Esophagus muscularis mucosa (tissue), 4 donors: ENCODE measurements at regions not wholly inside any gene's neighbourhood (a gene's known extent, or its start where the extent isn't known, plus 50 kb on each side); places are given as distances from the start of the nearest gene placed in this dataset.
"Not testable (repeated sequence)": the region's sequence is repeated elsewhere in the genome, so short reads cannot be mapped to it uniquely, and the experiment has no call there.

ENCODE experiments used
- DNase-seq: peaks from one replicate; pipeline ENCODE4 v3.0.0-alpha.2; 2017; ENCODE audit errors: extremely low spot score
- H3K27ac ChIP-seq, 4 donors: fragments of 200-600 bp; sonication (generic); replicated peaks in 1 of 4; 1 replicate in 3 of 4; 2 replicates in 1 of 4; pipeline ENCODE4 v1.5.1; 2016 to 2019; ENCODE audit warnings: mild to moderate bottlenecking in 1 of 4
- H3K27me3 ChIP-seq, 4 donors: fragments of 200-600 bp; sonication (generic); one replicate each; pipeline versions ENCODE4 v1.5.1 to v1.6.0; 2016 to 2019
- H3K36me3 ChIP-seq, 4 donors: fragments of 200-600 bp; sonication (generic); one replicate each; pipeline ENCODE4 v1.5.1; 2016 to 2019
- H3K4me1 ChIP-seq, 4 donors: fragments of 200-600 bp; sonication (generic); one replicate each; pipeline ENCODE4 v1.5.1; 2016 to 2019
- H3K4me3 ChIP-seq, 4 donors: fragments of 200-600 bp; sonication (generic); 1 replicate in 2 of 4; 2 replicates in 2 of 4; pipeline ENCODE4 v1.5.1; 2016 to 2019; ENCODE audit warnings: mild to moderate bottlenecking in 4 of 4, moderate library complexity in 1 of 4
- H3K9me3 ChIP-seq, 4 donors: fragments of 200-600 bp; sonication (generic); 1 replicate in 3 of 4; 2 replicates in 1 of 4; pipeline ENCODE4 v1.5.1; 2016 to 2019
- EP300 ChIP-seq: sonication (generic); formaldehyde crosslinking; IDR thresholded peaks from one replicate; pipeline ENCODE4 v1.6.1; 2017; ENCODE audit warnings: antibody characterized with exemption
- POLR2A ChIP-seq: fragments of 450-650 bp; IDR thresholded peaks from one replicate; pipeline ENCODE4 v1.6.1; 2017; ENCODE audit warnings: antibody characterized with exemption, moderate library complexity, mild to moderate bottlenecking, low read depth
- POLR2AphosphoS5 ChIP-seq, 2 donors: sonication (generic); formaldehyde crosslinking; IDR thresholded peaks; one replicate each; pipeline ENCODE4 v1.6.1; 2017; ENCODE audit warnings: antibody characterized with exemption in 2 of 2
- WGBS: methylation state at CpG from one replicate; pipeline ENCODE4 v1.1.5; 2018; 5-methylcytosine and 5-hydroxymethylcytosine counted together
- intact Hi-C: fragments of 100-400 bp; cut with DNase I; formaldehyde crosslinking; loops from one replicate; pipeline ENCODE4 v1.15.1; 2023
- TF ChIP-seq, protein P1 (sequence below), 3 experiments: fragments of 200-600 bp in 2 of 3; fragments of 450-650 bp in 1 of 3; sonication (generic) in 2 of 3; IDR thresholded peaks; one replicate each; pipeline ENCODE4 v1.5.1; 2017 to 2019; ENCODE audit warnings: antibody characterized with exemption in 3 of 3, mild to moderate bottlenecking in 2 of 3, moderate library complexity in 1 of 3

DNA sequence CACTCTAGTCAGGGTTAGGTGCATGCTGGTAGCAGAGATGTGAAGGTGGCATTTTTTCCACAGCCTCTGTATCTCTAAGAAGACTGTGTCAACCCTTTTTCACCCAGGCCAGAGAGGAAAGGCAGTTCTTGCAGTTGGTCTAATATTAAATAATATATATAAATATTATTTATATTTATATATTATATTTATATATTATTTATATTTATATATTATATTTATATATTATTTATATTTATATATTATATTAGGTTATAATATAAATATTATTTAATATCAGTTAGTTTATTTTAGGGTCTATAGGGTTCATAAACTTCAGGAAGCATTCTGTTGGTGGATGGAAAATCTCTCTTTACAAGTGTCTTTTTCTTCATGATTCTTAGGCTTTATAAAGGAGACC lies 218.6 kb upstream of the DMRTA1 start:
- no peak for TF ChIP-seq EP300
- TF ChIP-seq POLR2AphosphoS5 (IDR thresholded peaks at IDR 0.05): no peak
- TF ChIP-seq, protein P1, sequence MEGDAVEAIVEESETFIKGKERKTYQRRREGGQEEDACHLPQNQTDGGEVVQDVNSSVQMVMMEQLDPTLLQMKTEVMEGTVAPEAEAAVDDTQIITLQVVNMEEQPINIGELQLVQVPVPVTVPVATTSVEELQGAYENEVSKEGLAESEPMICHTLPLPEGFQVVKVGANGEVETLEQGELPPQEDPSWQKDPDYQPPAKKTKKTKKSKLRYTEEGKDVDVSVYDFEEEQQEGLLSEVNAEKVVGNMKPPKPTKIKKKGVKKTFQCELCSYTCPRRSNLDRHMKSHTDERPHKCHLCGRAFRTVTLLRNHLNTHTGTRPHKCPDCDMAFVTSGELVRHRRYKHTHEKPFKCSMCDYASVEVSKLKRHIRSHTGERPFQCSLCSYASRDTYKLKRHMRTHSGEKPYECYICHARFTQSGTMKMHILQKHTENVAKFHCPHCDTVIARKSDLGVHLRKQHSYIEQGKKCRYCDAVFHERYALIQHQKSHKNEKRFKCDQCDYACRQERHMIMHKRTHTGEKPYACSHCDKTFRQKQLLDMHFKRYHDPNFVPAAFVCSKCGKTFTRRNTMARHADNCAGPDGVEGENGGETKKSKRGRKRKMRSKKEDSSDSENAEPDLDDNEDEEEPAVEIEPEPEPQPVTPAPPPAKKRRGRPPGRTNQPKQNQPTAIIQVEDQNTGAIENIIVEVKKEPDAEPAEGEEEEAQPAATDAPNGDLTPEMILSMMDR (IDR thresholded peaks at IDR 0.05): no peak
- TF ChIP-seq POLR2A: no peak
- intact Hi-C loops: no loop called here
- no peak overlapping the region for H3K27ac ChIP-seq
- H3K27me3 ChIP-seq: no peaks in the 10 kb centered on the region
- H3K36me3 ChIP-seq: no peaks in the 10 kb centered on the region
- H3K4me3 ChIP-seq: no peak overlapping the region
- peaks cover 0 to 24% (median 9%) of the 10 kb centered on the region in 4 donors for H3K9me3 ChIP-seq
- H3K4me1 ChIP-seq: no peaks in the 10 kb centered on the region
- no peak for DNase-seq

DNA sequence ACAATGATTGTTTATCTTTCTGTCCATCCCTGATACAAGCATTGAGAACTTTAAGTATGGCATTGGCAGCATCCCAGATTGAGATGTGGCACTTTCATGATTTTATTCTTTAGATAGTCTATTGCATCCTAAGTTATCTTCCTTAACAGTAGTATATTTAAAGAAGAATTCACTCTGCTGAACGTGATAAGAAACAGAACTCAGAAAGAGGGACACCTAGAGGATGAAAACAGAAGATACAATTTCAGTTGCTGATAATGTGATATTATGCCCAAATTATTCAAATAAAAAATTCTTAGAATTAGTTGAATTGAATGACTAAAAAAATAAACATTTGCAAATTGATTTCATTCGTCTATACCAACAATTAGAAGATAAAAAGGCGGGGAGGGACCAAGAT lies 218.1 kb upstream of the DMRTA1 start:
- H3K9me3 ChIP-seq: peaks cover 0 to 24% (median 9%) of the 10 kb centered on the region in 4 donors
- H3K36me3 ChIP-seq: no peaks in the 10 kb centered on the region
- no peaks in the 10 kb centered on the region for H3K27me3 ChIP-seq
- intact Hi-C loops: no loop called here
- 50% methylated on average over 3 of the region's 3 CpGs for WGBS
- TF ChIP-seq POLR2AphosphoS5 (IDR thresholded peaks at IDR 0.05): no peak
- TF ChIP-seq, protein P1 (IDR thresholded peaks at IDR 0.05): no peak
- no peak for TF ChIP-seq POLR2A
- no peak for TF ChIP-seq EP300
- no peak overlapping the region for H3K27ac ChIP-seq
- no peak for DNase-seq
- H3K4me1 ChIP-seq: no peaks in the 10 kb centered on the region
- no peak overlapping the region for H3K4me3 ChIP-seq

- TF ChIP-seq EP300: no peak
- TF ChIP-seq, protein P1 (IDR thresholded peaks at IDR 0.05): no peak
- TF ChIP-seq POLR2A: no peak
- TF ChIP-seq POLR2AphosphoS5 (IDR thresholded peaks at IDR 0.05): no peak
- Histone ChIP-seq H3K27ac (no peak overlapping the region), H3K9me3 (peaks cover 0 to 24% (median 9%) of the 10 kb centered on the region in 4 donors), H3K27me3 (no peaks in the 10 kb centered on the region), H3K36me3 (no peaks in the 10 kb centered on the region), H3K4me3 (no peak overlapping the region), H3K4me1 (no peaks in the 10 kb centered on the region)
- DNase-seq: no peak
- WGBS: 77% methylated on average over 2 of the region's 4 CpGs
- intact Hi-C loops: no loop called here
Observed at GRCh38 chr9:22229069-22229468, 217.6 kb upstream of the DMRTA1 start.

DNA sequence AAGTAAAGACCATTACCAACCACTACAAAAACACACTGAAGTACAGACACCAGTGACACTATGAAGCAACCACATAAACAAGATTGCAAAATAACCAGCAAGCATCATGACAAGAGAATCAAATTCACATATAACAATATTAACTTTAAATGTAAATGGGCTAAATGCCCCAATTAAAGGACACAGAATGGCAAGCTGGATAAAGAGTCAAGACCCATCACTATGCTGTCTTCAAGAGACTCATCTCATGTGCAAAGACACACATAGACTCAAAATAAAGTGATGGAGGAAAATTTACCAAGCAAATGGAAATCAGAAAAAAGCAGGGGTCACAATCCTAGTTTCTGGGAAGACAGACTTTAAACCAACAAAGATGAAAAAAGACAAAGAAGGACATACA lies 215.3 kb upstream of the DMRTA1 start:
- intact Hi-C loops: loop anchor here (10.0 kb wide), 1 partner anchor 227 kb away; the partner anchor contains the start of gene CDKN2B
- H3K27ac ChIP-seq, H3K4me1 ChIP-seq, H3K36me3 ChIP-seq, H3K4me3 ChIP-seq, DNase-seq, H3K27me3 ChIP-seq: not testable (repeated sequence)
- H3K9me3 ChIP-seq: peaks cover 0 to 13% (median 7%) of the 10 kb centered on the region in 4 donors

DNA sequence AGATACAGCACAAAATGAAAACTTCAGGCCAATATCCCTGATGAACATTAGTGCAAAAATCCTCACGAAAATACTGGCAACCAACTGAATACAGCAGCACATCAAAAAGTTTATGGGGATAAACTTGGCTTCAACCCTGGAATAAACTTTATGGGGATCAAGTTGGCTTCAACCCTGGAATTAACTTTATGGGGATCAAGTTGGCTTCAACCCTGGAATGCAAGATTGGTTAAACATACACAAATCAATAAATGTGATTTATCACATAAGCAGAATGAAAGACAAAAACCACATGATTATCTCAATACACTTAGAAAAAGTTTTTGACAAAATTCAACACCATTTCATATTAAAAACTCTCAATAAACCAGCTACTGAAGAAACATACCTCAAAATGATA lies 213.7 kb upstream of the DMRTA1 start:
- H3K9me3 ChIP-seq: peaks cover 0 to 13% (median 7%) of the 10 kb centered on the region in 4 donors
- TF ChIP-seq, protein P1 (IDR thresholded peaks at IDR 0.05): no peak
- no peak for TF ChIP-seq EP300
- no peak for TF ChIP-seq POLR2AphosphoS5 (IDR thresholded peaks at IDR 0.05)
- TF ChIP-seq POLR2A: no peak
- DNase-seq: no peak
- H3K36me3 ChIP-seq: no peaks in the 10 kb centered on the region
- H3K4me1 ChIP-seq: no peaks in the 10 kb centered on the region
- WGBS: 72% methylated on average over 1 of the region's 1 CpG
- no peak overlapping the region for H3K27ac ChIP-seq
- no peaks in the 10 kb centered on the region for H3K27me3 ChIP-seq
- intact Hi-C loops: loop anchor here (10.0 kb wide), 1 partner anchor 228 kb away; the partner anchor contains the start of gene CDKN2B
- no peak overlapping the region for H3K4me3 ChIP-seq
